ENCODE measurements at regions not wholly inside any gene's neighbourhood (a gene's known extent, or its start where the extent isn't known, plus 50 kb on each side); places are given as distances from the start of the nearest gene placed in this dataset.

DNA sequence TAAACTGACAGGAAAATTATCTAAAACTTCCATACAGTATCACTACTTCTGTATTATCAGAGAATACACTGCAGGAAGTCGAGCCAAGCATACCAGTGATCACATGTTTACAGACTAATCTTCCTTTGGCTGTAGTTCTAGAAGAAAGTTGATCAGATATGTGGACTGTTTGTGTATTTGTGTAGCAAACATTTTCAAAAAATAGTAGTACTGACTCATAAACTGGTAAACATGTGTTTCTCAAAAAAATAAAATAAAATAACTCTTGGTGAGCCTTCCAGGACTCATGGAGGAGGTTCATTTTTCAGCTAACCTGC, 148.9 kb upstream of the SLC39A10 start:
- TF ChIP-seq, protein P1, sequence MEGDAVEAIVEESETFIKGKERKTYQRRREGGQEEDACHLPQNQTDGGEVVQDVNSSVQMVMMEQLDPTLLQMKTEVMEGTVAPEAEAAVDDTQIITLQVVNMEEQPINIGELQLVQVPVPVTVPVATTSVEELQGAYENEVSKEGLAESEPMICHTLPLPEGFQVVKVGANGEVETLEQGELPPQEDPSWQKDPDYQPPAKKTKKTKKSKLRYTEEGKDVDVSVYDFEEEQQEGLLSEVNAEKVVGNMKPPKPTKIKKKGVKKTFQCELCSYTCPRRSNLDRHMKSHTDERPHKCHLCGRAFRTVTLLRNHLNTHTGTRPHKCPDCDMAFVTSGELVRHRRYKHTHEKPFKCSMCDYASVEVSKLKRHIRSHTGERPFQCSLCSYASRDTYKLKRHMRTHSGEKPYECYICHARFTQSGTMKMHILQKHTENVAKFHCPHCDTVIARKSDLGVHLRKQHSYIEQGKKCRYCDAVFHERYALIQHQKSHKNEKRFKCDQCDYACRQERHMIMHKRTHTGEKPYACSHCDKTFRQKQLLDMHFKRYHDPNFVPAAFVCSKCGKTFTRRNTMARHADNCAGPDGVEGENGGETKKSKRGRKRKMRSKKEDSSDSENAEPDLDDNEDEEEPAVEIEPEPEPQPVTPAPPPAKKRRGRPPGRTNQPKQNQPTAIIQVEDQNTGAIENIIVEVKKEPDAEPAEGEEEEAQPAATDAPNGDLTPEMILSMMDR (IDR thresholded peaks at IDR 0.05; ENCODE audit: low read length), result no peak
- TF ChIP-seq EZH2 (optimal IDR thresholded peaks at IDR 0.05; ENCODE audit: low read depth, low read length) (no peak), EZH2phosphoT487 (IDR thresholded peaks at IDR 0.05; ENCODE audit: low read length) (no peak)
- Histone ChIP-seq H3K9me3 (replicated peaks; ENCODE audit: insufficient read depth, low read length) (no peaks in the 10 kb centered on the region), H2AFZ (ENCODE audit: low read length) (no peak overlapping the region), H3K79me2 (ENCODE audit: low read length) (no peaks in the 10 kb centered on the region), H3K9ac (ENCODE audit: low read length) (no peak overlapping the region), H3K27ac (ENCODE audit: low read length) (no peak overlapping the region), H3K9me2 (replicated peaks; ENCODE audit: insufficient read depth, low read length) (no peaks in the 10 kb centered on the region), H3K36me3 (replicated peaks; ENCODE audit: insufficient read depth, low read length) (no peaks in the 10 kb centered on the region), H4K20me1 (ENCODE audit: insufficient read depth, low read length) (no peaks in the 10 kb centered on the region), H3K4me1 (ENCODE audit: low read length) (no peaks in the 10 kb centered on the region), H3K27me3 (replicated peaks; ENCODE audit: insufficient read depth, low read length) (no peaks in the 10 kb centered on the region), H3K4me2 (ENCODE audit: low read depth, low read length) (no peak overlapping the region), H3K4me3 (ENCODE audit: low read length) (no peak overlapping the region), H3F3A (ENCODE audit: insufficient read depth, low read length) (no peaks in the 10 kb centered on the region)
- no peak for DNase-seq

DNA sequence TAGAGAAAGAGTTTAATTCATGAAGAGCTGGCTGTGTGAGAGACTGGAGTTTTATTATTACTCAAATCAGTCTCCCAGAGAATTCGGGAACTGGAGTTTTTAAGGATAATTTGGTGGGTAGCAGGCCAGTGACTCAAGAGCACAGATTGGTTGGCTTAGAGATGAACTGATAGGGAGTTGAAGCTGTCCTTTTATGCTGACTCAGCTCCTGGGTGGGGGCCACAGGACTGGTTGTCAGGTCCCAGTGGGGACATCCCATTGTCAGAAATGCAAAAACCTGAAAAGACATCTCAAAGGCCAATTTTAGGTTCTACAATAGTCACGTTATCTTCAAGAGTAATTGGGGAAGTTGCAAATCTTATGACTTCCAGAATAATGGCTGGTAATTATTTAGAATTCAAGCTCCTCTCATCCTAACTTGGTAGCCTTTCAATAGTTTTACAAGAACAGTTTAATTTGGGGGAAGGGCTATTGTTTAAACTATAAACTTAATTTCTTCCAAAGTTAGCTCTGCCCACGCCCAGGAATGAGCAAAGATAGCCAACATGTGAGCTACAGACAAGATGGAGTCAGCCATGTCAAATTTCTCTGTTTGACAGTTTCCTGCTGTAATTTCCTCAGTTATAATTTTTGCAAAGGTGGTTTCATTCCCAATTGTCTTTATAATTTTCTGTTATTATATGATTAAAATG, 149.4 kb upstream of the SLC39A10 start:
- Histone ChIP-seq H3K9ac (ENCODE audit: low read length) (no peak overlapping the region), H3K27me3 (replicated peaks; ENCODE audit: insufficient read depth, low read length) (no peaks in the 10 kb centered on the region), H4K20me1 (ENCODE audit: insufficient read depth, low read length) (no peaks in the 10 kb centered on the region), H3K4me1 (ENCODE audit: low read length) (no peaks in the 10 kb centered on the region), H3K27ac (ENCODE audit: low read length) (no peak overlapping the region), H3K79me2 (ENCODE audit: low read length) (no peaks in the 10 kb centered on the region), H3K9me2 (replicated peaks; ENCODE audit: insufficient read depth, low read length) (no peaks in the 10 kb centered on the region), H3K4me3 (ENCODE audit: low read length) (no peak overlapping the region), H3F3A (ENCODE audit: insufficient read depth, low read length) (no peaks in the 10 kb centered on the region), H3K36me3 (replicated peaks; ENCODE audit: insufficient read depth, low read length) (no peaks in the 10 kb centered on the region), H3K4me2 (ENCODE audit: low read depth, low read length) (no peak overlapping the region), H2AFZ (ENCODE audit: low read length) (no peak overlapping the region), H3K9me3 (replicated peaks; ENCODE audit: insufficient read depth, low read length) (no peaks in the 10 kb centered on the region)
- no peak for DNase-seq
- TF ChIP-seq EZH2phosphoT487 (IDR thresholded peaks at IDR 0.05; ENCODE audit: low read length) (no peak), EZH2 (optimal IDR thresholded peaks at IDR 0.05; ENCODE audit: low read depth, low read length) (no peak)
- TF ChIP-seq, protein P1 (IDR thresholded peaks at IDR 0.05; ENCODE audit: low read length), result no peak

DNA sequence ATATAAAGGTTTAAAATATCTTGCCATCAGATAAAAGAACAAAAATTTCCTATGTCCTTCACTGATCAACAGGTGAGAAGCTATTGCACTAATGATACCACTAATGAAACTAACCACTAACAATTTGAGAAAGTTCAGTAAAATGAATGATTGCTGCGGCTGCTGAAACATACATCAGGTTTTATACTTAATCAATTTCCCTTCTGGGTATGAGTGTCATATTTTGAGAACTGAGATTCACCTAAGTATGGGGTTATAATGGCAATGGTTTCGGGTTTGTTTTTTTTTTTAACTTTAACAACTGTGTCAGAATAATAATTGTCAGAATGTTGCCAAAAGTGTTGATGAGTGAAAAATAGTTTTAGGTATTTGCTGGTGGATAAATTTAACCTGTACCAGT, 151.3 kb upstream of the SLC39A10 start:
- no peak overlapping the region for H3K9ac ChIP-seq (ENCODE audit: low read length)
- no peaks in the 10 kb centered on the region for H3K27me3 ChIP-seq (replicated peaks; ENCODE audit: insufficient read depth, low read length)
- no peak overlapping the region for H2AFZ ChIP-seq (ENCODE audit: low read length)
- no peaks in the 10 kb centered on the region for H3K79me2 ChIP-seq (ENCODE audit: low read length)
- no peak overlapping the region for H3K27ac ChIP-seq (ENCODE audit: low read length)
- no peaks in the 10 kb centered on the region for H3K4me1 ChIP-seq (ENCODE audit: low read length)
- TF ChIP-seq EZH2phosphoT487 (IDR thresholded peaks at IDR 0.05; ENCODE audit: low read length), result no peak
- no peak for TF ChIP-seq EZH2 (optimal IDR thresholded peaks at IDR 0.05; ENCODE audit: low read depth, low read length)
- TF ChIP-seq, protein P1 (IDR thresholded peaks at IDR 0.05; ENCODE audit: low read length), result no peak
- H3K4me3 ChIP-seq (ENCODE audit: low read length), result no peak overlapping the region
- H3K36me3 ChIP-seq (replicated peaks; ENCODE audit: insufficient read depth, low read length), result no peaks in the 10 kb centered on the region
- H3K9me2 ChIP-seq (replicated peaks; ENCODE audit: insufficient read depth, low read length), result no peaks in the 10 kb centered on the region
- H3K9me3 ChIP-seq (replicated peaks; ENCODE audit: insufficient read depth, low read length), result no peaks in the 10 kb centered on the region
- H3F3A ChIP-seq (ENCODE audit: insufficient read depth, low read length), result no peaks in the 10 kb centered on the region
- no peaks in the 10 kb centered on the region for H4K20me1 ChIP-seq (ENCODE audit: insufficient read depth, low read length)
- no peak for DNase-seq
- H3K4me2 ChIP-seq (ENCODE audit: low read depth, low read length), result no peak overlapping the region
